ENCODE measurements at regions not wholly inside any gene's neighbourhood (a gene's known extent, or its start where the extent isn't known, plus 50 kb on each side); places are given as distances from the start of the nearest gene placed in this dataset.

- no peak for TF ChIP-seq CTCF (IDR thresholded peaks at IDR 0.05; ENCODE audit: borderline replicate concordance, extremely low read depth, low read length, poor library complexity, severe bottlenecking)
- TF ChIP-seq EZH2 (IDR thresholded peaks at IDR 0.05; ENCODE audit: borderline replicate concordance, low read depth, low read length, severe bottlenecking) = no peak
Observed at GRCh38 chr5:82534986-82535385, 256.8 kb upstream of the RPS23 start.

All from DND-41 (cell line).